ENCODE measurements at regions not wholly inside any gene's neighbourhood (a gene's known extent, or its start where the extent isn't known, plus 50 kb on each side); places are given as distances from the start of the nearest gene placed in this dataset.

- no peak overlapping the region for H2AFZ ChIP-seq
- no peak for DNase-seq
- no peaks in the 10 kb centered on the region for H3K79me2 ChIP-seq (ENCODE audit: low read depth)
- no peak overlapping the region for H3K27ac ChIP-seq
- no peaks in the 10 kb centered on the region for H3K4me1 ChIP-seq (replicated peaks; ENCODE audit: insufficient read depth)
- no TSS peak for BruUV-seq (replicated peaks)
- no peaks in the 10 kb centered on the region for H3K9me3 ChIP-seq (ENCODE audit: insufficient read depth, low read depth)
- H3F3A ChIP-seq (ENCODE audit: insufficient read depth, low read depth), result no peaks in the 10 kb centered on the region
- intact Hi-C loops (cut with micrococcal nuclease; ENCODE audit: unreplicated experiment), result no loop called here
- POLR2A ChIA-PET (ENCODE audit: unreplicated experiment), result no interaction called here
- H3K27me3 ChIP-seq (ENCODE audit: insufficient read depth, low read depth), result no peaks in the 10 kb centered on the region
- no peaks in the 10 kb centered on the region for H3K9me2 ChIP-seq (ENCODE audit: insufficient read depth)
- CTCF ChIA-PET, result no interaction called here
- TF ChIP-seq EZH2 (IDR thresholded peaks at IDR 0.05; ENCODE audit: low read depth), result no peak
- no peak for TF ChIP-seq CTCF (conservative IDR thresholded peaks at IDR 0.05)
- H3K4me2 ChIP-seq, result no peak overlapping the region
- no peaks in the 10 kb centered on the region for H3K36me3 ChIP-seq (ENCODE audit: low read depth)
- H3K4me3 ChIP-seq, result no peak overlapping the region
- H4K20me1 ChIP-seq (ENCODE audit: insufficient read depth), result no peaks in the 10 kb centered on the region
Measured at GRCh38 chr12:116638376-116638775, 79.2 kb downstream of the MAP1LC3B2 start.

GRCh38 chr12:116637589-116638150 lies 78.5 kb downstream of the MAP1LC3B2 start:
- H3F3A ChIP-seq (ENCODE audit: insufficient read depth, low read depth), result no peaks in the 10 kb centered on the region
- DNase-seq, result no peak
- ChIA-PET POLR2A (ENCODE audit: unreplicated experiment) (no interaction called here), CTCF (no interaction called here)
- BruUV-seq (replicated peaks), result no TSS peak
- TF ChIP-seq EZH2 (IDR thresholded peaks at IDR 0.05; ENCODE audit: low read depth) (no peak), CTCF (conservative IDR thresholded peaks at IDR 0.05) (no peak)
- H3K4me3 ChIP-seq, result no peak overlapping the region
- no peaks in the 10 kb centered on the region for H3K36me3 ChIP-seq (ENCODE audit: low read depth)
- H3K9me3 ChIP-seq (ENCODE audit: insufficient read depth, low read depth), result no peaks in the 10 kb centered on the region
- H4K20me1 ChIP-seq (ENCODE audit: insufficient read depth), result no peaks in the 10 kb centered on the region; the same call in 1 of the 2 replicates
- H3K4me1 ChIP-seq (replicated peaks; ENCODE audit: insufficient read depth), result no peaks in the 10 kb centered on the region
- H3K27ac ChIP-seq, result no peak overlapping the region
- H3K4me2 ChIP-seq, result no peak overlapping the region
- intact Hi-C loops (cut with micrococcal nuclease; ENCODE audit: unreplicated experiment), result no loop called here
- no peaks in the 10 kb centered on the region for H3K27me3 ChIP-seq (ENCODE audit: insufficient read depth, low read depth)
- no peaks in the 10 kb centered on the region for H3K79me2 ChIP-seq (ENCODE audit: low read depth)
- H3K9me2 ChIP-seq (ENCODE audit: insufficient read depth), result no peaks in the 10 kb centered on the region
- no peak overlapping the region for H2AFZ ChIP-seq

GRCh38 chr12:116636608-116637519 lies 77.7 kb downstream of the MAP1LC3B2 start:
- no peak overlapping the region for H3K27ac ChIP-seq
- no peaks in the 10 kb centered on the region; the same call in 1 of the 2 replicates for H4K20me1 ChIP-seq (ENCODE audit: insufficient read depth)
- no peak overlapping the region for H3K4me3 ChIP-seq
- no peaks in the 10 kb centered on the region for H3K9me3 ChIP-seq (ENCODE audit: insufficient read depth, low read depth)
- no TSS peak for BruUV-seq (replicated peaks)
- no peaks in the 10 kb centered on the region for H3K4me1 ChIP-seq (replicated peaks; ENCODE audit: insufficient read depth)
- H3K9me2 ChIP-seq (ENCODE audit: insufficient read depth), result no peaks in the 10 kb centered on the region
- no peak for DNase-seq
- no peak overlapping the region for H2AFZ ChIP-seq
- H3K27me3 ChIP-seq (ENCODE audit: insufficient read depth, low read depth), result no peaks in the 10 kb centered on the region
- no peaks in the 10 kb centered on the region for H3K36me3 ChIP-seq (ENCODE audit: low read depth)
- H3K79me2 ChIP-seq (ENCODE audit: low read depth), result no peaks in the 10 kb centered on the region
- intact Hi-C loops (cut with micrococcal nuclease; ENCODE audit: unreplicated experiment), result no loop called here
- no peaks in the 10 kb centered on the region for H3F3A ChIP-seq (ENCODE audit: insufficient read depth, low read depth)
- ChIA-PET CTCF (no interaction called here), POLR2A (ENCODE audit: unreplicated experiment) (no interaction called here)
- TF ChIP-seq EZH2 (IDR thresholded peaks at IDR 0.05; ENCODE audit: low read depth) (no peak), CTCF (conservative IDR thresholded peaks at IDR 0.05) (no peak)
- H3K4me2 ChIP-seq, result no peak overlapping the region
